ENCODE measurements at regions not wholly inside any gene's neighbourhood (a gene's known extent, or its start where the extent isn't known, plus 50 kb on each side); places are given as distances from the start of the nearest gene placed in this dataset.

GRCh38 chr2:100682536-100682935 lies 119.7 kb downstream of the PDCL3 start:
- CTCF ChIA-PET: no interaction called here
- DNase-seq (ENCODE audit: extremely low spot score): no peak

DNA sequence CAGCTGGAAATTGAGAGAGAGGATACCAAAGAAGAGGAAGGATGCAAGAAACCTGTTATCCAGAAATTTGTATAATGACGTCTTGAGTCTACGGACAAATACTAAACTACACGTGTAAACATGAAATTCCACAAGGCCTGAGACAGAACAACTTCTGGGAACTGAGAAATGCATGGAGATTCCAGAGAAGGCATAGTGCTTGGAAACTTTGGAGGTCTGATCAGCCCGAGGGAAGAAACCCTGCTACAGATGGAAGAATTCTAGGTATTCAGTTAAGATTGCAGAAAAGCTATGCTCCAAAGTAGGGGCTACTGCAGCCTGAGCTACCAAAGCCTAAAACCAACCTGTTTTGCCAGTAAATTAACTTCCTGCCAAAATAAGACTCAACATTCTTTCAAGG lies 120.4 kb downstream of the PDCL3 start:
- no peak for DNase-seq (ENCODE audit: extremely low spot score)

More at GRCh38 chr2:100682536-100682935, 119.7 kb downstream of the PDCL3 start:
- POLR2A ChIA-PET: interaction anchor here (0.5 kb wide), 1 partner anchor 425 kb away, joined by 5 read pairs; no protein-coding TSS in a partner anchor
- TF ChIP-seq, protein P1, sequence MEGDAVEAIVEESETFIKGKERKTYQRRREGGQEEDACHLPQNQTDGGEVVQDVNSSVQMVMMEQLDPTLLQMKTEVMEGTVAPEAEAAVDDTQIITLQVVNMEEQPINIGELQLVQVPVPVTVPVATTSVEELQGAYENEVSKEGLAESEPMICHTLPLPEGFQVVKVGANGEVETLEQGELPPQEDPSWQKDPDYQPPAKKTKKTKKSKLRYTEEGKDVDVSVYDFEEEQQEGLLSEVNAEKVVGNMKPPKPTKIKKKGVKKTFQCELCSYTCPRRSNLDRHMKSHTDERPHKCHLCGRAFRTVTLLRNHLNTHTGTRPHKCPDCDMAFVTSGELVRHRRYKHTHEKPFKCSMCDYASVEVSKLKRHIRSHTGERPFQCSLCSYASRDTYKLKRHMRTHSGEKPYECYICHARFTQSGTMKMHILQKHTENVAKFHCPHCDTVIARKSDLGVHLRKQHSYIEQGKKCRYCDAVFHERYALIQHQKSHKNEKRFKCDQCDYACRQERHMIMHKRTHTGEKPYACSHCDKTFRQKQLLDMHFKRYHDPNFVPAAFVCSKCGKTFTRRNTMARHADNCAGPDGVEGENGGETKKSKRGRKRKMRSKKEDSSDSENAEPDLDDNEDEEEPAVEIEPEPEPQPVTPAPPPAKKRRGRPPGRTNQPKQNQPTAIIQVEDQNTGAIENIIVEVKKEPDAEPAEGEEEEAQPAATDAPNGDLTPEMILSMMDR (IDR thresholded peaks at IDR 0.05; ENCODE audit: control extremely low read depth, extremely low read depth, low read depth, missing control alignments): no peak

DNA sequence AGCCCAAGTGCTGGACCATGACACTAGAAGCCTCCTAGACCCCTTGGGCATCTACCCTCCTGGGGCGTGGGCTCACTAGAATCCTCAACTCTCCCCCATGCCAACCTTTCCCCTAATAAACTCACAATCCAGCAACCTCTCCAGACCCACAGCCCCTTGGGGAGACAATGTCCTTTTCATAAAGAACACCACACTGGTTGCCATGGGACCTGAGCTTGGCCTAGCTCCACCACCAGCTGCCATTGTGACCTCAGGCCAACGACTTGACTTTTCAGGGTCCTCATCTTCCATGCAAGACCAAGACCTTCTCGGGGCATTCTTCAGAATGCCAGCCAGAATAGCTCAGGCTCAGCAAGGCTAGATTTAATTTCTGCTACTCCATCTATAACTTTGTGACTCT lies 128.1 kb upstream of the NPAS2 start:
- POLR2A ChIA-PET: no interaction called here
- CTCF ChIA-PET: interaction anchor here (1.2 kb wide), 1 partner anchor 15 kb away, joined by 3 read pairs; no protein-coding TSS in a partner anchor
- TF ChIP-seq, protein P1 (IDR thresholded peaks at IDR 0.05; ENCODE audit: control extremely low read depth, extremely low read depth, low read depth, missing control alignments): no peak
- DNase-seq (ENCODE audit: extremely low spot score): no peak

More for the DNA sequence above, 120.4 kb downstream of the PDCL3 start:
- ChIA-PET POLR2A (no interaction called here), CTCF (no interaction called here)
- TF ChIP-seq, protein P1 (IDR thresholded peaks at IDR 0.05; ENCODE audit: control extremely low read depth, extremely low read depth, low read depth, missing control alignments): no peak

DNA sequence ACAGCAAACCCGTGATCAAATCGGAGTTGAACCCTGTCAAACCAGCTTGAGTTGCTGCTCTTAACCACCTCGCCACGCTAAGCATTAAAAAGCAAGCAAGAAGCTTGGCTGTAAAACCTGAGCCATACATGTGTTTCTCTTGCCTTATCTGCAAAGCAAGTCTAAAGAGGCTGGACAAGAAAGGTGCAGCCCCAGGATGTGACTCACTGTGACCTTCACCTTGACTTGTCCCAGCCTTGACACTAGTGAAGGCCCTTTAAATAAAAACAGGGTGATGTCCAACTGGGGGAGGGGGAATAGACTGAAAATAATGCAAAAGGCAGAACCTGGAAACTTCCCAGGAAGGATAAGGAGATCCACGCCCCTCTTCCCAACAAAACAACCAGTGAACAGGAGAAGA lies 127.6 kb upstream of the NPAS2 start:
- ChIA-PET CTCF (interaction anchor here (1.2 kb wide), 1 partner anchor 61 kb away, joined by 5 read pairs; no protein-coding TSS in a partner anchor), POLR2A (no interaction called here)
- DNase-seq (ENCODE audit: extremely low spot score): no peak
- TF ChIP-seq, protein P1 (IDR thresholded peaks at IDR 0.05; ENCODE audit: control extremely low read depth, extremely low read depth, low read depth, missing control alignments): no peak

DNA sequence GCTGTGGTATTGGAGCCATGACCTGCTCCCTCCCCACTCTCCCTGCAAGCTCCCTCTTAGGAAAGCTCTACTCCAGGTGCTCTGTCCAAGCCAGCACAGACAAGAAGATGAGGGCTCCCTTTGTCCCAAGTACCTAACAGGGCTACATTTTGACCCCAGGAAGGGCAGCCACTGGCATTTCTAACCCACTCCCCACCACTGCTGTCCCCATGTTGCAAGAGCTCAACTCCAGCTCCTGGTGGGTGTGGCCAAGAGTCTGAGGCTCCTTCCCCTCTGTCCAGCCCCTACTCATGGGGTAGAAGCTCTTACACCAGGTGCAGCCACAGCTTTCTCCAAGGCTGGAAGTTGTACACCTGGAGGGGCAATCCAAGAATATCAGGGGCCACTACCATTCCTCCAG lies 127.0 kb upstream of the NPAS2 start:
- ChIA-PET POLR2A (interaction anchor here (0.5 kb wide), 1 partner anchor 521 kb away, joined by 3 read pairs; no protein-coding TSS in a partner anchor), CTCF (interaction anchor here (1.2 kb wide), 1 partner anchor 61 kb away, joined by 5 read pairs; no protein-coding TSS in a partner anchor)
- DNase-seq (ENCODE audit: extremely low spot score): no peak
- TF ChIP-seq, protein P1 (IDR thresholded peaks at IDR 0.05; ENCODE audit: control extremely low read depth, extremely low read depth, low read depth, missing control alignments): no peak

DNA sequence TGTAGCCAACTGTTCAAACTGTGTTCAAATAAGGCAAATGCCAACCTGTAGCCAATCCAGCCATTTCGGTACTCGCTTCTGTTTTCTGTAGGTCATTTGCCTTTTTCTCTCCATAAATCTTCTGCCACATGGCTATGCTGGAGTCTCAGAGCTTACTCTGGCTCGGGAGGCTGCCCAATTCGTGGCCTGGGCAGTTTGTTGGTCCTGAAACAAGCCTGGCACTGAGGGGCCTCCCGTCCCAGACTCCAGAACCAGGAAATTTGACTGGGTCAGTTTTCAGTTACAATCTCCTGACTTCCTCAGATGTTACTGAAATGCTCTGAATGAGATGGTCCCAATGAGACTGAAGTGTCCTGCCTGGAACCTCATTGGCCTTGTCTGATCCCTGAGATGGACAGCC lies 120.8 kb upstream of the NPAS2 start:
- DNase-seq (ENCODE audit: extremely low spot score): no peak
- ChIA-PET CTCF (interaction anchor here (1.6 kb wide), 1 partner anchor 10 kb away, joined by 4 read pairs; no protein-coding TSS in a partner anchor), POLR2A (no interaction called here)
- TF ChIP-seq, protein P1 (IDR thresholded peaks at IDR 0.05; ENCODE audit: control extremely low read depth, extremely low read depth, low read depth, missing control alignments): no peak
